ENCODE measurements at regions not wholly inside any gene's neighbourhood (a gene's known extent, or its start where the extent isn't known, plus 50 kb on each side); places are given as distances from the start of the nearest gene placed in this dataset.

DNA sequence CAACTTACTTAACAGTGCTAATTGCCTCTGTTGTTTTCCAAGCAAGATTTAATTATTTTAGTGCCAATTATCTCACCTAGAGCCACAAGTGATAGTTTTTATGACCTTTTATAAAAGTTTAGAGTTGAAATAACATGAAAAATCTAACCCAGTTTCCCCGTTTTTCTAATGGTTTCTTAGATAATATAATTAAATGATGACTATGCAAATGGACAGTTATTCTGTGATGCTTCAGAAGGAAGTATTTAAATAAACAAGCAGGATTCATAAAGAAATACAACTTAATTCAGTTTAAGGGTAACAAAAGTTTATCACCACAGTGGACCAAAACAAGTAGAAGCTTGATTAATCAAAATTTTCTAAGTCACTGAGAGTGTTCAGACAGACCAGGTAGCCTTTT, 721.2 kb upstream of the SOX9 start:
- TF ChIP-seq, protein P1, sequence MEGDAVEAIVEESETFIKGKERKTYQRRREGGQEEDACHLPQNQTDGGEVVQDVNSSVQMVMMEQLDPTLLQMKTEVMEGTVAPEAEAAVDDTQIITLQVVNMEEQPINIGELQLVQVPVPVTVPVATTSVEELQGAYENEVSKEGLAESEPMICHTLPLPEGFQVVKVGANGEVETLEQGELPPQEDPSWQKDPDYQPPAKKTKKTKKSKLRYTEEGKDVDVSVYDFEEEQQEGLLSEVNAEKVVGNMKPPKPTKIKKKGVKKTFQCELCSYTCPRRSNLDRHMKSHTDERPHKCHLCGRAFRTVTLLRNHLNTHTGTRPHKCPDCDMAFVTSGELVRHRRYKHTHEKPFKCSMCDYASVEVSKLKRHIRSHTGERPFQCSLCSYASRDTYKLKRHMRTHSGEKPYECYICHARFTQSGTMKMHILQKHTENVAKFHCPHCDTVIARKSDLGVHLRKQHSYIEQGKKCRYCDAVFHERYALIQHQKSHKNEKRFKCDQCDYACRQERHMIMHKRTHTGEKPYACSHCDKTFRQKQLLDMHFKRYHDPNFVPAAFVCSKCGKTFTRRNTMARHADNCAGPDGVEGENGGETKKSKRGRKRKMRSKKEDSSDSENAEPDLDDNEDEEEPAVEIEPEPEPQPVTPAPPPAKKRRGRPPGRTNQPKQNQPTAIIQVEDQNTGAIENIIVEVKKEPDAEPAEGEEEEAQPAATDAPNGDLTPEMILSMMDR (IDR thresholded peaks at IDR 0.05): no peak
- TF ChIP-seq EP300 (IDR thresholded peaks at IDR 0.05): no peak
- no peak for TF ChIP-seq POLR2A (IDR thresholded peaks at IDR 0.05)

All from ovary (tissue), 3 donors.